ENCODE measurements at regions not wholly inside any gene's neighbourhood (a gene's known extent, or its start where the extent isn't known, plus 50 kb on each side); places are given as distances from the start of the nearest gene placed in this dataset.

DNA sequence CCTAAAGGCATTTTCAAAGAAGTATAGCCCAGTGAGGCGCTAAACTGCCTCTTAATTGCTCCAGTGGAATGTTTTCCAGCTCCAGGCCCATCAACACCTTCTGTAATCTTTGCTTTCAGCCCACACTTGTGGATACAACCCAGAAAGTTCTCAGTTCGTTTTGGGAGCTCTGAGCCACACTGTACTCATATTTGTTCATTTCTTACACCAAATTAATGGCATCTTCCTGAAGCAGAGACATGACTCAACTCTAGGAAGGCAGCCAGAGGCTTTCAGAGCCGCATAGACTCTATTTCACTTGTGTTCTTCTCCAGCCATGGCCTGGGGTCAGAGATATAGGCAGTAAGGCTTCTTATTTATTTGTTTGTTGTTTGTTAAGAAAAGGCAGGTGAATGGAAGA lies 175.5 kb upstream of the NCAM1 start:
- no peak for TF ChIP-seq POLR2A (IDR thresholded peaks at IDR 0.05; ENCODE audit: low read length)
- TF ChIP-seq GATA1 (IDR thresholded peaks at IDR 0.05; ENCODE audit: low read depth, low read length), result no peak

Measured in erythroblast (primary cell).